Astrocyte of the cerebellum (primary cell): ENCODE measurements at regions not wholly inside any gene's neighbourhood (a gene's known extent, or its start where the extent isn't known, plus 50 kb on each side); places are given as distances from the start of the nearest gene placed in this dataset.
"Not testable (repeated sequence)": the region's sequence is repeated elsewhere in the genome, so short reads cannot be mapped to it uniquely, and the experiment has no call there.

Experiments used
- DNase-seq: peaks from one replicate; pipeline ENCODE4 v3.0.0-alpha.2; 2011; ENCODE audit warnings: low read depth
- H3K4me3 ChIP-seq: 2 replicates; pipeline ENCODE4 v1.5.1; 2011; ENCODE audit warnings: mild to moderate bottlenecking, low read depth, low read length, moderate library complexity
- in situ Hi-C: cut with HindIII; loops from 2 replicates; pipeline ENCODE4 v1.10.0; 2017; ENCODE audit warnings: low sequenced_read_pairs
- TF ChIP-seq, protein P1 (sequence below): IDR thresholded peaks from 2 replicates; pipeline ENCODE4 v1.5.1; 2012; ENCODE audit warnings: low read length, low read depth, moderate library complexity, mild to moderate bottlenecking; ENCODE audit errors: missing control alignments

GRCh38 chr9:26510137-26510536, 382.5 kb downstream of the CAAP1 start:
- TF ChIP-seq, protein P1, sequence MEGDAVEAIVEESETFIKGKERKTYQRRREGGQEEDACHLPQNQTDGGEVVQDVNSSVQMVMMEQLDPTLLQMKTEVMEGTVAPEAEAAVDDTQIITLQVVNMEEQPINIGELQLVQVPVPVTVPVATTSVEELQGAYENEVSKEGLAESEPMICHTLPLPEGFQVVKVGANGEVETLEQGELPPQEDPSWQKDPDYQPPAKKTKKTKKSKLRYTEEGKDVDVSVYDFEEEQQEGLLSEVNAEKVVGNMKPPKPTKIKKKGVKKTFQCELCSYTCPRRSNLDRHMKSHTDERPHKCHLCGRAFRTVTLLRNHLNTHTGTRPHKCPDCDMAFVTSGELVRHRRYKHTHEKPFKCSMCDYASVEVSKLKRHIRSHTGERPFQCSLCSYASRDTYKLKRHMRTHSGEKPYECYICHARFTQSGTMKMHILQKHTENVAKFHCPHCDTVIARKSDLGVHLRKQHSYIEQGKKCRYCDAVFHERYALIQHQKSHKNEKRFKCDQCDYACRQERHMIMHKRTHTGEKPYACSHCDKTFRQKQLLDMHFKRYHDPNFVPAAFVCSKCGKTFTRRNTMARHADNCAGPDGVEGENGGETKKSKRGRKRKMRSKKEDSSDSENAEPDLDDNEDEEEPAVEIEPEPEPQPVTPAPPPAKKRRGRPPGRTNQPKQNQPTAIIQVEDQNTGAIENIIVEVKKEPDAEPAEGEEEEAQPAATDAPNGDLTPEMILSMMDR = no peak
- H3K4me3 ChIP-seq = no peak overlapping the region
- in situ Hi-C loops = no loop called here
- DNase-seq = no peak

GRCh38 chr9:26508897-26509296, 383.7 kb downstream of the CAAP1 start:
- DNase-seq = no peak
- in situ Hi-C loops = no loop called here
- TF ChIP-seq, protein P1 = no peak
- H3K4me3 ChIP-seq = no peak overlapping the region

GRCh38 chr9:26504057-26504456, 388.5 kb downstream of the CAAP1 start:
- no peak for DNase-seq
- H3K4me3 ChIP-seq = no peak overlapping the region
- in situ Hi-C loops = no loop called here
- TF ChIP-seq, protein P1 = no peak

DNA sequence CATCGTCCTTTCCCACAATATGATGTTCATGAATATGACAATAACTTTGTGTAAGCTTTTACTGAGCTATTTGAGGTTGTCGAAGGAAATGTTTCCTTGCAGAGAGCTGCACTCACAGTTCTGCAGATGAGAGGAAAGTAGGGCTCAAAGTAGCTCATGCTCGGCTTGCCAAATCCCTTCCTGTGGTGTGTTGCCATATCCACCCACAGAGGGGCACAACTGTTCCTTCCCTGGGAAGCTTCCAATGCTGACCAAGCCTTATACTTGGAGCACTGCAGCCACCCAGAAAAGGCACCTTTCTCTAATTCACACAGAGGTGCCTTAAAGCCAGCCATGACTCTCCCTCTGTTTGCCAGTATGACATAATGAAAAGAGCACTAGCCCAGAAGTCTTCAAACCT, 390.3 kb downstream of the CAAP1 start:
- H3K4me3 ChIP-seq = no peak overlapping the region
- DNase-seq = no peak
- in situ Hi-C loops = no loop called here
- TF ChIP-seq, protein P1 = no peak

DNA sequence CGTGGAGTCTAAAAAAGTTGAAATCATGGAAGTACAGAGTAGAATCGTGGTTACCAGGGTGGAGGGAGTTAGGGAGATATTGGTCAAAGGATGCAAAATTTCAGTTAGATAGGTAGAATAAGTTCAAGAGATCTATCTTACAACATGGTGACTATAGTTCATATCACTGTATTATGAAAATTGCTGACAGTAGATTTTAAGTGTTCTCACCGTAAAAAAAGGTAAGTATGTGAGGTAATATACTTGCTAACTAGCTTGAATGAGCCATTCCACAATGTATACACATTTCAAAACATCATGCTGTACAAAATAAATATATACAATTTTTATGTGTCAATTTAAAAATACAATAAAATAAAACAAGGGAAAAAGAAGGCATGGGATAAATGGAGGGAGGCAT, 392.1 kb downstream of the CAAP1 start:
- H3K4me3 ChIP-seq = no peak overlapping the region
- TF ChIP-seq, protein P1 = no peak
- in situ Hi-C loops = no loop called here
- DNase-seq = no peak

- in situ Hi-C loops, DNase-seq: not testable (repeated sequence)
Measured at GRCh38 chr9:26492608-26493521, 399.7 kb downstream of the CAAP1 start.

DNA sequence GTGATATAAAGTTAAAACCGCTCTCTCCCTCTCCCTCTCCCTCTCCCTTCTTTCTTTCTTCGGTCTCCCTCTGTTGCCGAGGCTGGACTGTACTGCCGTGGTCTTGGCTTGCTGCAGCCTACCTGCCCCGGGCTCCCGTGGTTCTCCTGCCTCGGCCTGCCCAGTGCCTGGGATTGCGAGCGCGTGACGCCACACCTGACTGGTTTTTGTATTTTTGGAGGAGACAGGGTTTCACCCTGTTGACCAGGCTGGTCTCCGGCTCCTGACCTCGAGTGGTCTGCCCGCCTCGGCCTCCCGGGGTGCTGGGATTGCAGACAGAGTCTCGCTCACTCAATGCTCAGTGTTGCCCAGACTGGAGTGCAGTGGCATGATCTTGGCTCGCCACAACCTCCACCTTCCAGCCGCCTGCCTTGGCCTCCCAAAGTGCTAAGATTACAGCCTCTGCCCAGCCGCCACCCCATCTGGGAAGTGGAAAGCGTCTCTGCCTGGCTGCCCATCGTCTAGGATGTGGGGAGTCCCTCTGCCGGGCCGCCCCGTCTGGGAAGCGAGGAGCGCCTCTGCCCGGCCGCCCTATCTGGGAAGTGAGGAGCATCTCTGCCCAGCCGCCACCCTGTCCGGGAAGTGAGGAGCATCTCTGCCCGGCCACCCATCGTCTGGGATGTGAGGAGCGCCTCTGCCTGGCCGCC, 400.5 kb downstream of the CAAP1 start:
- in situ Hi-C loops, H3K4me3 ChIP-seq, DNase-seq: not testable (repeated sequence)

More at GRCh38 chr9:26492608-26493521, 399.7 kb downstream of the CAAP1 start:
- H3K4me3 ChIP-seq = not testable (repeated sequence)
